ENCODE measurements at regions not wholly inside any gene's neighbourhood (a gene's known extent, or its start where the extent isn't known, plus 50 kb on each side); places are given as distances from the start of the nearest gene placed in this dataset.

DNA sequence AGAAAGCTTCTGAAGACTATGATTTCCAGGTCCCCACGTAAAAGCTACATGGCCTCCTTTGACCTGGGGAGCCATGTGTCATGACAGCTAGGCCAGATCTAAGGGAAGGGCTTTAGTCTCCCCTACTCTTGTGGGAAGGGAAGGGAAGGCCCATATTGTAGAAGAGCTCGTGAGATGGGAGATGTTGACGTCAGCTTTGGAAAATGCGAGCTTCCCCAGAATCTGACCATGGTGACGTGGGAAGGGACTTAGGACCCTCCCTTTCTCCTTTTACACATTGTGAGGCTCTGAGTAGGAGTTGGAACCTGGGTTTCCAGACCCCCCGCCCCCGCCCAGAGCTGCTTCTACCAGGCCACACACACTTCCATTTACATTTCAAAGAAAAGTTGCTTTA lies 165.5 kb downstream of the SYK start:
- Histone ChIP-seq H3K9me3 (ENCODE audit: low read length) (no peaks in the 10 kb centered on the region), H3K4me1 (ENCODE audit: insufficient read depth, low read length) (peaks cover 25% of the 10 kb centered on the region), H3K9ac (ENCODE audit: low read length) (no peak overlapping the region), H3K4me2 (ENCODE audit: low read length) (no peak overlapping the region), H2AFZ (ENCODE audit: low read length) (no peak overlapping the region), H3K27me3 (ENCODE audit: low read length) (no peaks in the 10 kb centered on the region), H3K27ac (ENCODE audit: low read length) (no peak overlapping the region), H3K9me2 (replicated peaks; ENCODE audit: low read length) (no peaks in the 10 kb centered on the region), H4K20me1 (ENCODE audit: low read length) (no peaks in the 10 kb centered on the region), H3F3A (ENCODE audit: low read length, unreplicated experiment) (no peaks in the 10 kb centered on the region), H3K36me3 (ENCODE audit: low read depth, low read length) (no peaks in the 10 kb centered on the region), H3K4me3 (ENCODE audit: low read length) (no peak overlapping the region), H3K79me2 (ENCODE audit: low read length) (no peaks in the 10 kb centered on the region)
- ATAC-seq (no peak), DNase-seq (no peak)
- ChIA-PET CTCF (no interaction called here), POLR2A (ENCODE audit: unreplicated experiment) (no interaction called here)
- intact Hi-C loops (cut with micrococcal nuclease) = no loop called here
- TF ChIP-seq, protein P1, sequence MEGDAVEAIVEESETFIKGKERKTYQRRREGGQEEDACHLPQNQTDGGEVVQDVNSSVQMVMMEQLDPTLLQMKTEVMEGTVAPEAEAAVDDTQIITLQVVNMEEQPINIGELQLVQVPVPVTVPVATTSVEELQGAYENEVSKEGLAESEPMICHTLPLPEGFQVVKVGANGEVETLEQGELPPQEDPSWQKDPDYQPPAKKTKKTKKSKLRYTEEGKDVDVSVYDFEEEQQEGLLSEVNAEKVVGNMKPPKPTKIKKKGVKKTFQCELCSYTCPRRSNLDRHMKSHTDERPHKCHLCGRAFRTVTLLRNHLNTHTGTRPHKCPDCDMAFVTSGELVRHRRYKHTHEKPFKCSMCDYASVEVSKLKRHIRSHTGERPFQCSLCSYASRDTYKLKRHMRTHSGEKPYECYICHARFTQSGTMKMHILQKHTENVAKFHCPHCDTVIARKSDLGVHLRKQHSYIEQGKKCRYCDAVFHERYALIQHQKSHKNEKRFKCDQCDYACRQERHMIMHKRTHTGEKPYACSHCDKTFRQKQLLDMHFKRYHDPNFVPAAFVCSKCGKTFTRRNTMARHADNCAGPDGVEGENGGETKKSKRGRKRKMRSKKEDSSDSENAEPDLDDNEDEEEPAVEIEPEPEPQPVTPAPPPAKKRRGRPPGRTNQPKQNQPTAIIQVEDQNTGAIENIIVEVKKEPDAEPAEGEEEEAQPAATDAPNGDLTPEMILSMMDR (conservative IDR thresholded peaks at IDR 0.05; ENCODE audit: low read depth, low read length) = no peak
- no peak for TF ChIP-seq EZH2phosphoT487 (IDR thresholded peaks at IDR 0.05; ENCODE audit: borderline replicate concordance, low read length)
- no peak for TF ChIP-seq EZH2 (IDR thresholded peaks at IDR 0.05; ENCODE audit: low read length, unreplicated experiment)
- BruUV-seq (replicated peaks) = no TSS peak

GRCh38 chr9:90969021-90969675 lies 167.5 kb downstream of the SYK start:
- H3K9me2 ChIP-seq (replicated peaks; ENCODE audit: low read length) = no peaks in the 10 kb centered on the region
- no peaks in the 10 kb centered on the region for H3F3A ChIP-seq (ENCODE audit: low read length, unreplicated experiment)
- ATAC-seq = no peak
- H2AFZ ChIP-seq (ENCODE audit: low read length) = no peak overlapping the region
- no peaks in the 10 kb centered on the region for H3K9me3 ChIP-seq (ENCODE audit: low read length)
- no peaks in the 10 kb centered on the region for H4K20me1 ChIP-seq (ENCODE audit: low read length)
- H3K4me2 ChIP-seq (ENCODE audit: low read length) = no peak overlapping the region
- no peak overlapping the region for H3K27ac ChIP-seq (ENCODE audit: low read length)
- CTCF ChIA-PET = no interaction called here
- TF ChIP-seq EZH2phosphoT487 (IDR thresholded peaks at IDR 0.05; ENCODE audit: borderline replicate concordance, low read length) = no peak
- TF ChIP-seq, protein P1 (conservative IDR thresholded peaks at IDR 0.05; ENCODE audit: low read depth, low read length) = no peak
- TF ChIP-seq EZH2 (IDR thresholded peaks at IDR 0.05; ENCODE audit: low read length, unreplicated experiment) = no peak
- intact Hi-C loops (cut with micrococcal nuclease) = no loop called here
- H3K79me2 ChIP-seq (ENCODE audit: low read length) = no peaks in the 10 kb centered on the region
- no peak for DNase-seq
- H3K36me3 ChIP-seq (ENCODE audit: low read depth, low read length) = no peaks in the 10 kb centered on the region
- no peak overlapping the region for H3K9ac ChIP-seq (ENCODE audit: low read length)
- BruUV-seq (replicated peaks) = no TSS peak
- POLR2A ChIA-PET (ENCODE audit: unreplicated experiment) = no interaction called here
- H3K4me3 ChIP-seq (ENCODE audit: low read length) = no peak overlapping the region
- peaks cover 30% of the 10 kb centered on the region for H3K4me1 ChIP-seq (ENCODE audit: insufficient read depth, low read length)
- H3K27me3 ChIP-seq (ENCODE audit: low read length) = no peaks in the 10 kb centered on the region

- DNase-seq (peak; percentile 72), ATAC-seq (peak; percentile 85)
- H2AFZ ChIP-seq (ENCODE audit: low read length) = no peak overlapping the region
- ChIA-PET CTCF (no interaction called here), POLR2A (ENCODE audit: unreplicated experiment) (no interaction called here)
- TF ChIP-seq, protein P1 (conservative IDR thresholded peaks at IDR 0.05; ENCODE audit: low read depth, low read length) = no peak
- no peak for TF ChIP-seq EZH2phosphoT487 (IDR thresholded peaks at IDR 0.05; ENCODE audit: borderline replicate concordance, low read length)
- no peak for TF ChIP-seq EZH2 (IDR thresholded peaks at IDR 0.05; ENCODE audit: low read length, unreplicated experiment)
- peaks cover 31% of the 10 kb centered on the region for H3K4me1 ChIP-seq (ENCODE audit: insufficient read depth, low read length)
- H3K9me2 ChIP-seq (replicated peaks; ENCODE audit: low read length) = no peaks in the 10 kb centered on the region
- H3F3A ChIP-seq (ENCODE audit: low read length, unreplicated experiment) = no peaks in the 10 kb centered on the region
- no peak overlapping the region for H3K4me3 ChIP-seq (ENCODE audit: low read length)
- H3K36me3 ChIP-seq (ENCODE audit: low read depth, low read length) = no peaks in the 10 kb centered on the region
- H4K20me1 ChIP-seq (ENCODE audit: low read length) = no peaks in the 10 kb centered on the region
- H3K9me3 ChIP-seq (ENCODE audit: low read length) = no peaks in the 10 kb centered on the region
- H3K27ac ChIP-seq (ENCODE audit: low read length) = no peak overlapping the region
- no peaks in the 10 kb centered on the region for H3K27me3 ChIP-seq (ENCODE audit: low read length)
- no TSS peak for BruUV-seq (replicated peaks)
- no peaks in the 10 kb centered on the region for H3K79me2 ChIP-seq (ENCODE audit: low read length)
- no peak overlapping the region for H3K4me2 ChIP-seq (ENCODE audit: low read length)
- intact Hi-C loops (cut with micrococcal nuclease) = no loop called here
- no peak overlapping the region for H3K9ac ChIP-seq (ENCODE audit: low read length)
Observed at GRCh38 chr9:90970608-90971007, 169.0 kb downstream of the SYK start.

Data from PC-3 (cell line).